H9 (cell line): ENCODE measurements at regions not wholly inside any gene's neighbourhood (a gene's known extent, or its start where the extent isn't known, plus 50 kb on each side); places are given as distances from the start of the nearest gene placed in this dataset.

ENCODE experiments used
- DNase-seq: peaks from one replicate; pipeline ENCODE4 v3.0.0-alpha.2; 2017
- H2AFZ ChIP-seq: one replicate; pipeline ENCODE4 v1.6.1; 2013; ENCODE audit warnings: mild to moderate bottlenecking, low read length, control low read depth, moderate library complexity
- H2AK5ac ChIP-seq: 2 replicates; pipeline ENCODE4 v1.6.1; 2013; ENCODE audit warnings: low read length, control low read depth, mixed read lengths; ENCODE audit not compliant: insufficient read length
- H2BK120ac ChIP-seq: one replicate; pipeline ENCODE4 v1.6.1; 2013; ENCODE audit warnings: low read depth, mild to moderate bottlenecking, low read length, control low read depth, inconsistent platforms; ENCODE audit not compliant: poor library complexity, severe bottlenecking
- H2BK12ac ChIP-seq: 2 replicates; pipeline ENCODE4 v1.6.1; 2013; ENCODE audit warnings: low read length, control low read depth, mixed read lengths, low read depth; ENCODE audit not compliant: insufficient read length
- H2BK15ac ChIP-seq: 2 replicates; pipeline ENCODE4 v1.6.1; 2013; ENCODE audit warnings: low read depth, low read length, control low read depth
- H2BK20ac ChIP-seq: one replicate; pipeline ENCODE4 v1.6.1; 2013; ENCODE audit warnings: low read depth, mild to moderate bottlenecking, low read length, control low read depth, inconsistent platforms; ENCODE audit not compliant: poor library complexity, severe bottlenecking
- H2BK5ac ChIP-seq: 2 replicates; pipeline ENCODE4 v1.6.1; 2013; ENCODE audit warnings: low read length, control low read depth, mixed read lengths; ENCODE audit not compliant: insufficient read length
- H3K14ac ChIP-seq: 2 replicates; pipeline ENCODE4 v1.6.1; 2013; ENCODE audit warnings: low read length, control low read depth; ENCODE audit not compliant: insufficient read depth
- H3K18ac ChIP-seq: 2 replicates; pipeline ENCODE4 v1.6.1; 2013; ENCODE audit warnings: low read depth, mild to moderate bottlenecking, mixed read lengths, low read length, control low read depth; ENCODE audit not compliant: insufficient read length
- H3K23ac ChIP-seq: 2 replicates; pipeline ENCODE4 v1.6.1; 2013; ENCODE audit warnings: low read length, control low read depth, mixed read lengths, low read depth; ENCODE audit not compliant: insufficient read length
- H3K23me2 ChIP-seq: 2 replicates; pipeline ENCODE4 v1.6.1; 2013; ENCODE audit warnings: low read depth, mild to moderate bottlenecking, mixed read lengths, low read length, control low read depth; ENCODE audit not compliant: insufficient read length, poor library complexity, severe bottlenecking
- H3K27ac ChIP-seq: 2 replicates; pipeline ENCODE4 v1.5.1; 2013; ENCODE audit warnings: low read length, control low read depth, mixed read lengths, low read depth; ENCODE audit not compliant: insufficient read length
- H3K27me3 ChIP-seq: 2 replicates; pipeline ENCODE4 v1.6.1; 2013; ENCODE audit warnings: low read length, control low read depth, inconsistent platforms; ENCODE audit not compliant: insufficient read depth
- H3K4ac ChIP-seq: 2 replicates; pipeline ENCODE4 v1.6.1; 2013; ENCODE audit warnings: low read depth, mild to moderate bottlenecking, control low read depth, inconsistent platforms, low read length, moderate library complexity
- H3K4me1 ChIP-seq: 2 replicates; pipeline ENCODE4 v1.6.1; 2013; ENCODE audit warnings: low read length, control low read depth, inconsistent platforms; ENCODE audit not compliant: insufficient read depth
- H3K4me2 ChIP-seq: 2 replicates; pipeline ENCODE4 v1.6.1; 2013; ENCODE audit warnings: low read length, control low read depth, mixed read lengths; ENCODE audit not compliant: insufficient read length, insufficient read depth
- H3K56ac ChIP-seq: 2 replicates; pipeline ENCODE4 v1.6.1; 2013; ENCODE audit warnings: low read depth, mild to moderate bottlenecking, mixed read lengths, low read length, control low read depth; ENCODE audit not compliant: insufficient read length
- H3K79me1 ChIP-seq: 2 replicates; pipeline ENCODE4 v1.6.1; 2013; ENCODE audit warnings: low read depth, mild to moderate bottlenecking, moderate library complexity, low read length, control low read depth, inconsistent platforms; ENCODE audit not compliant: insufficient read depth, poor library complexity, severe bottlenecking
- H3K79me2 ChIP-seq: 2 replicates; pipeline ENCODE4 v1.6.1; 2013; ENCODE audit warnings: low read length, control low read depth, inconsistent platforms; ENCODE audit not compliant: insufficient read depth
- H3K9ac ChIP-seq: 2 replicates; pipeline ENCODE4 v1.6.1; 2013; ENCODE audit warnings: low read length, control low read depth, mixed read lengths; ENCODE audit not compliant: insufficient read length; ENCODE audit errors: extremely low read depth
- H3K9me3 ChIP-seq: one replicate; pipeline ENCODE4 v1.6.1; 2013; ENCODE audit warnings: low read depth, low read length, inconsistent platforms; ENCODE audit not compliant: control insufficient read depth
- H3T11ph ChIP-seq: one replicate; pipeline ENCODE4 v1.6.1; 2013; ENCODE audit warnings: mild to moderate bottlenecking, low read length, control low read depth, inconsistent platforms
- H4K20me1 ChIP-seq: one replicate; pipeline ENCODE4 v1.6.1; 2013; ENCODE audit not compliant: control insufficient read depth, insufficient read length, insufficient read depth
- H4K5ac ChIP-seq: 2 replicates; pipeline ENCODE4 v1.6.1; 2013; ENCODE audit warnings: low read depth, mild to moderate bottlenecking, mixed read lengths, low read length, control low read depth; ENCODE audit not compliant: insufficient read length
- H4K8ac ChIP-seq: replicated peaks from 2 replicates; pipeline ENCODE4 v1.6.1; 2013; ENCODE audit warnings: low read length, control low read depth, mixed read lengths, low read depth; ENCODE audit not compliant: insufficient read length
- H4K91ac ChIP-seq: 2 replicates; pipeline ENCODE4 v1.6.1; 2013; ENCODE audit warnings: low read depth, mild to moderate bottlenecking, moderate library complexity, mixed read lengths, low read length, control low read depth; ENCODE audit not compliant: insufficient read length
- H3K27ac Mint-ChIP-seq, 3 experiments: 2 replicates in 2 of 3; 3 replicates in 1 of 3; pipeline ENCODE4 v1.8.0; 2020 to 2021; ENCODE audit warnings: mixed read lengths in 3 of 3, mild to moderate bottlenecking in 1 of 3, moderate library complexity in 1 of 3
- H3K27me3 Mint-ChIP-seq: 2 replicates; pipeline ENCODE4 v1.8.0; 2021; ENCODE audit warnings: low read depth, mild to moderate bottlenecking, moderate library complexity, mixed read lengths
- H3K36me3 Mint-ChIP-seq, 3 experiments: 2 replicates in 2 of 3; 3 replicates in 1 of 3; pipeline ENCODE4 v1.8.0; 2020 to 2021; ENCODE audit warnings: low read depth in 3 of 3, mixed read lengths in 3 of 3; ENCODE audit not compliant: insufficient read depth in 1 of 3
- H3K4me1 Mint-ChIP-seq, 2 experiments: 2 replicates each; pipeline ENCODE4 v1.8.0; 2020; ENCODE audit warnings: mixed read lengths in 2 of 2
- H3K4me3 Mint-ChIP-seq, 2 experiments: 2 replicates in 1 of 2; 3 replicates in 1 of 2; pipeline ENCODE4 v1.8.0; 2020 to 2021; ENCODE audit warnings: mild to moderate bottlenecking in 2 of 2, mixed read lengths in 2 of 2, moderate library complexity in 1 of 2
- H3K9me3 Mint-ChIP-seq, 2 experiments: 2 replicates in 1 of 2; 3 replicates in 1 of 2; pipeline ENCODE4 v1.8.0; 2020; ENCODE audit warnings: mild to moderate bottlenecking in 2 of 2, mixed read lengths in 2 of 2, moderate library complexity in 1 of 2
- CTCF ChIP-seq: fragments of 200-600 bp; sonication (generic); conservative IDR thresholded peaks from 3 replicates; pipeline ENCODE4 v1.8.0; 2021; ENCODE audit warnings: antibody characterized with exemption, mild to moderate bottlenecking
- WGBS: extraction: QIAGEN DNeasy Blood & Tissue Kit; methylation state at CpG from one replicate; pipeline ENCODE4 v1.1.7; 2013; ENCODE audit warnings: missing lambda C conversion rate, low lambda C conversion rate, mixed read lengths; ENCODE audit not compliant: insufficient read length; ENCODE audit errors: extremely low coverage; 5-methylcytosine and 5-hydroxymethylcytosine counted together

- Histone ChIP-seq H3K23me2 (no peaks in the 10 kb centered on the region), H3K23ac (no peak overlapping the region), H3K79me2 (no peaks in the 10 kb centered on the region), H3K27me3 (no peaks in the 10 kb centered on the region), H3K4ac (no peak overlapping the region), H3K79me1 (no peaks in the 10 kb centered on the region), H2BK20ac (no peak overlapping the region), H2AFZ (no peak overlapping the region), H3K56ac (no peak overlapping the region), H2BK120ac (no peak overlapping the region), H4K8ac (no peak overlapping the region), H3K4me1 (no peaks in the 10 kb centered on the region), H3T11ph (no peak overlapping the region), H3K9ac (no peak overlapping the region), H3K18ac (no peak overlapping the region), H3K4me2 (no peak overlapping the region), H2BK5ac (no peak overlapping the region), H3K14ac (no peak overlapping the region), H4K91ac (no peak overlapping the region), H4K20me1 (no peaks in the 10 kb centered on the region), H2BK15ac (no peak overlapping the region), H3K27ac (no peak overlapping the region), H4K5ac (no peak overlapping the region), H2AK5ac (no peak overlapping the region), H3K9me3 (no peaks in the 10 kb centered on the region), H2BK12ac (no peak overlapping the region)
- no peaks in the 10 kb centered on the region for H3K9me3 Mint-ChIP-seq
- H3K36me3 Mint-ChIP-seq: no peaks in the 10 kb centered on the region
- no peak for TF ChIP-seq CTCF
- H3K27ac Mint-ChIP-seq: no peak overlapping the region
- DNase-seq: no peak
- H3K27me3 Mint-ChIP-seq: peaks cover 12% of the 10 kb centered on the region
- H3K4me1 Mint-ChIP-seq: peaks cover 3 to 5% of the 10 kb centered on the region in 2 experiments; a peak in 1 of 4 replicates
- no CpG with 5 or more reads among the region's 3 CpGs for WGBS
- H3K4me3 Mint-ChIP-seq: no peak overlapping the region
Observed at GRCh38 chr15:96468036-96468435, 137.5 kb downstream of the NR2F2 start.
